ENCODE measurements at regions not wholly inside any gene's neighbourhood (a gene's known extent, or its start where the extent isn't known, plus 50 kb on each side); places are given as distances from the start of the nearest gene placed in this dataset.

DNA sequence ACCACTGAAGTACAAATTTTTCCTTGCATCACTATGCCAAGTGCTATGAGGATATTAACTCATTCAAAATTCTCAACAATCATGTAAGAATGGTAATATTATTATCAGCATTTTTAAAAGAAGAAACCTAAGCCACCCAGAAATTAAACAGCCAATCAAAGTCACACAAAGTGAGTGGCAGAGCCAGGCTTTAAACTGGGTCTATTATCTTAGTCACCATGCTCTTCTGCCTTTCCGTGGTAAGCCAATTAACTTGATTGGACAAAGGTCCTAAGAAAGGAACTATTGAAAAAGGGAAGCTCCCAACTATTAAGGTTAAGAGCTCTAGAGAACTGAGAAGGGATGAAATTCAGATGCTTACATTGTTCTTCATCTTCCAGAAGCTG, 111.5 kb downstream of the ASB9 start:
- WGBS, 2 donors, result 30 to 40% methylated on average over 1 of the region's 1 CpG
- Histone ChIP-seq H3K4me3 (no peak overlapping the region), H3K9me3 (no peaks in the 10 kb centered on the region), H3K36me3 (no peaks in the 10 kb centered on the region), H3K4me1 (no peaks in the 10 kb centered on the region), H3K27me3 (no peaks in the 10 kb centered on the region), H3K27ac (no peak overlapping the region)
- TF ChIP-seq CTCF (IDR thresholded peaks at IDR 0.05) (no peak), POLR2A (IDR thresholded peaks at IDR 0.05) (no peak), EP300 (IDR thresholded peaks at IDR 0.05) (no peak), POLR2AphosphoS5 (IDR thresholded peaks at IDR 0.05) (no peak)
- ATAC-seq (ENCODE audit: low FRiP score in 2 of 2) (no peak), DNase-seq (no peak)

DNA sequence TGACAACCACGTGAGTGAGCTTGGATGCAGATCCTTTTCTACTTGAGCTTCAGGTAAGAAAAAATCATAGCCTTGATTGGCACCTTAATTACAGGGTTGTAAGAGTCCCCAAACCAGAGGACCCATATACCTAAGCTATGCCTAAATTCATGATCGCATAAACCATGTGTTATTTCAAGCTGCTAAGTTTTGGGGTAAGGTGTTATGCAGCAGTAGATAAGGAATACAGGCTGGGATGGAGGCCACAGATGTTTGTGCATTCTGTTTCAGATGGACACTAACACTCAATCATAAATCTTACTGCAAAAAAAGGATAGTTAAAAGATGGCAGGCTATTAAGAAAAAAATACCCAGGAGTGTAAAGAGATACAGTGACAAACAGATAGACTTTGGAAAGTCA, 112.3 kb downstream of the ASB9 start:
- H3K4me1 ChIP-seq, result no peaks in the 10 kb centered on the region
- H3K36me3 ChIP-seq, result no peaks in the 10 kb centered on the region
- 82 to 90% methylated on average over 2 of the region's 2 CpGs for WGBS, 2 donors
- H3K27me3 ChIP-seq, result no peaks in the 10 kb centered on the region
- H3K27ac ChIP-seq, result no peak overlapping the region
- TF ChIP-seq EP300 (IDR thresholded peaks at IDR 0.05) (no peak), POLR2A (IDR thresholded peaks at IDR 0.05) (no peak), CTCF (IDR thresholded peaks at IDR 0.05) (no peak), POLR2AphosphoS5 (IDR thresholded peaks at IDR 0.05) (no peak)
- no peaks in the 10 kb centered on the region for H3K9me3 ChIP-seq
- H3K4me3 ChIP-seq, result no peak overlapping the region
- DNase-seq (no peak), ATAC-seq (ENCODE audit: low FRiP score in 2 of 2) (no peak)

DNA sequence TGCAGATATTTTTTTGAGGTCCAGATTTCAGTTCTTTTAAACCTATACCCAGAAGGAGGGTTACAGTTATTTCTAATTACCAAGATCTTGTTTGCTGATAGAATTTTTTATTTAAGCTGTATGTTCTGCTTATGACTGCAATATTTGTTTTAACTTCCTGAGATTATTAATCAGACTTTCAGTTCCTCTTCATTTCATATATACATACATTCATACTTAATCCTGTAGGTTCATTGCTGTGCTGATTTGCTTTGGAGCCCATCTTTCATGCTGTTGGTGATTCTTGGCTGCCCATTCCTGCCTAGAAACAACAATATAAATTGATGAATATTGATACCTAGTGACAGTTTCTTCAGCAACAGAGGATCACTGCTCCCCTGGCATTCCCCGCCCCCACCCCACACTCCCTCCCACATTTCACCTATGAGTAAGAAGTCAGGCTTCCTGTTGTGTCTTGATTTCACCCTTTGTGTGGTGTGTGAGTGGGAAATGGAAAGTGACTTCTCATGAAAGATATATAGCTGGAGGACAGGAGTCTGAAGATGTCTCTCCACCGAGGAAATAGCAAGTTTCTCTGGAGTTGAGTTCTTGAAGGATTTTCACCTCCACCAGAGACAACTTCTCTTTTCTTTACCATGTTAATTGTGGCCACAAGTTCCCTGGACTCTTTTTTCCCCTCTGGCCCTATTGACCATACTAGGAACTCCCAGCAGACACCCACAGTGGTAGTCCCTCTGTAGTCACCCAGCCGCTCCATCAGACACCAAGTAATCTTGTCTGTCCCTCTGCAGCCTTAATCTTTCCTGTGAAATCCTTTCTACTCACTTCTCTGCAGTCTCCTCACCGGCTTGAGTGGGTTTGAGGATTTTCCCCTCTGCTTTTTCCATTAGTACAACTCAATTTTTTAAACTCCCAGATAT, 118.4 kb downstream of the ASB9 start:
- no peak for ATAC-seq (ENCODE audit: low FRiP score in 2 of 2)
- WGBS, 2 donors, result 57 to 70% methylated on average over 4 of the region's 4 CpGs

GRCh38 chrX:15150586-15150985, 119.3 kb downstream of the ASB9 start:
- H3K4me3 ChIP-seq, result no peak overlapping the region

More for the DNA sequence above, 118.4 kb downstream of the ASB9 start:
- no peak overlapping the region for H3K27ac ChIP-seq
- H3K36me3 ChIP-seq, result no peaks in the 10 kb centered on the region
- H3K4me1 ChIP-seq, result no peaks in the 10 kb centered on the region
- no peak for DNase-seq
- H3K27me3 ChIP-seq, result no peaks in the 10 kb centered on the region
- TF ChIP-seq EP300 (IDR thresholded peaks at IDR 0.05), result no peak
- no peak for TF ChIP-seq POLR2A (IDR thresholded peaks at IDR 0.05)
- TF ChIP-seq POLR2AphosphoS5 (IDR thresholded peaks at IDR 0.05), result no peak
- no peak for TF ChIP-seq CTCF (IDR thresholded peaks at IDR 0.05)
- no peaks in the 10 kb centered on the region for H3K9me3 ChIP-seq
- no peak overlapping the region for H3K4me3 ChIP-seq

More at GRCh38 chrX:15150586-15150985, 119.3 kb downstream of the ASB9 start:
- Histone ChIP-seq H3K27me3 (no peaks in the 10 kb centered on the region), H3K36me3 (no peaks in the 10 kb centered on the region), H3K9me3 (no peaks in the 10 kb centered on the region), H3K4me1 (no peaks in the 10 kb centered on the region), H3K27ac (no peak overlapping the region)
- ATAC-seq (ENCODE audit: low FRiP score in 2 of 2), result no peak
- TF ChIP-seq POLR2A (IDR thresholded peaks at IDR 0.05) (no peak), POLR2AphosphoS5 (IDR thresholded peaks at IDR 0.05) (no peak), EP300 (IDR thresholded peaks at IDR 0.05) (no peak), CTCF (IDR thresholded peaks at IDR 0.05) (no peak)
- DNase-seq, result no peak
- 60 to 82% methylated on average over 1 of the region's 1 CpG for WGBS, 2 donors
